GM12872 (cell line): ENCODE measurements at regions not wholly inside any gene's neighbourhood (a gene's known extent, or its start where the extent isn't known, plus 50 kb on each side); places are given as distances from the start of the nearest gene placed in this dataset.
A peak's percentile ranks its signal among the peaks of the same experiment; 100 is the strongest.

Experiments
- TF ChIP-seq, protein P1 (sequence below): IDR thresholded peaks from 3 replicates; pipeline ENCODE4 v1.5.1; 2011; ENCODE audit warnings: low read depth, mild to moderate bottlenecking, low read length, moderate library complexity; ENCODE audit not compliant: insufficient read depth

DNA sequence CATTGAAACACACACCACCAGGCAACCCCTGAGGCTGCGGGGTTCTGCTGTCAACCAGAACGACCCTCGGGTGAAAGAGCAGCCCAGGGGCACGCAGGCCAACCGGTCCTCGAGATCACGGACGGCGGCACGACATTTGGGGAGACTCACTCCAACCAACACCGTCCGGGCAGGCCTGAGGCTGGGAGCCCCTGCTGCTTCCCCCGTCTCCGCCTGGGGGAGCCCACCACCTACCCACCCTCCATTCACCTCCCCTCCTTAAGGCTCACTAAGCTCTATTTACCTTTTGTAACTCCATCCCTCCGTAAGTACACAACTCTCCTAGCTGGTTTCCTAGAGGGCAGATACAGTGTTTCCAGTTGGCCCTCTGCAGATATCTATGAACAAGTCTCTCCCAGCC is 971.3 kb upstream of the DEFB115 start:
- TF ChIP-seq, protein P1, sequence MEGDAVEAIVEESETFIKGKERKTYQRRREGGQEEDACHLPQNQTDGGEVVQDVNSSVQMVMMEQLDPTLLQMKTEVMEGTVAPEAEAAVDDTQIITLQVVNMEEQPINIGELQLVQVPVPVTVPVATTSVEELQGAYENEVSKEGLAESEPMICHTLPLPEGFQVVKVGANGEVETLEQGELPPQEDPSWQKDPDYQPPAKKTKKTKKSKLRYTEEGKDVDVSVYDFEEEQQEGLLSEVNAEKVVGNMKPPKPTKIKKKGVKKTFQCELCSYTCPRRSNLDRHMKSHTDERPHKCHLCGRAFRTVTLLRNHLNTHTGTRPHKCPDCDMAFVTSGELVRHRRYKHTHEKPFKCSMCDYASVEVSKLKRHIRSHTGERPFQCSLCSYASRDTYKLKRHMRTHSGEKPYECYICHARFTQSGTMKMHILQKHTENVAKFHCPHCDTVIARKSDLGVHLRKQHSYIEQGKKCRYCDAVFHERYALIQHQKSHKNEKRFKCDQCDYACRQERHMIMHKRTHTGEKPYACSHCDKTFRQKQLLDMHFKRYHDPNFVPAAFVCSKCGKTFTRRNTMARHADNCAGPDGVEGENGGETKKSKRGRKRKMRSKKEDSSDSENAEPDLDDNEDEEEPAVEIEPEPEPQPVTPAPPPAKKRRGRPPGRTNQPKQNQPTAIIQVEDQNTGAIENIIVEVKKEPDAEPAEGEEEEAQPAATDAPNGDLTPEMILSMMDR = no peak

- TF ChIP-seq, protein P1 = no peak
These were observed 969.1 kb upstream of the DEFB115 start for GRCh38 chr20:30288346-30288745.

- TF ChIP-seq, protein P1 = peak; percentile 47; the same call in 2 of the 3 replicates
These were observed 900.5 kb upstream of the DEFB115 start for GRCh38 chr20:30356854-30357467.

DNA sequence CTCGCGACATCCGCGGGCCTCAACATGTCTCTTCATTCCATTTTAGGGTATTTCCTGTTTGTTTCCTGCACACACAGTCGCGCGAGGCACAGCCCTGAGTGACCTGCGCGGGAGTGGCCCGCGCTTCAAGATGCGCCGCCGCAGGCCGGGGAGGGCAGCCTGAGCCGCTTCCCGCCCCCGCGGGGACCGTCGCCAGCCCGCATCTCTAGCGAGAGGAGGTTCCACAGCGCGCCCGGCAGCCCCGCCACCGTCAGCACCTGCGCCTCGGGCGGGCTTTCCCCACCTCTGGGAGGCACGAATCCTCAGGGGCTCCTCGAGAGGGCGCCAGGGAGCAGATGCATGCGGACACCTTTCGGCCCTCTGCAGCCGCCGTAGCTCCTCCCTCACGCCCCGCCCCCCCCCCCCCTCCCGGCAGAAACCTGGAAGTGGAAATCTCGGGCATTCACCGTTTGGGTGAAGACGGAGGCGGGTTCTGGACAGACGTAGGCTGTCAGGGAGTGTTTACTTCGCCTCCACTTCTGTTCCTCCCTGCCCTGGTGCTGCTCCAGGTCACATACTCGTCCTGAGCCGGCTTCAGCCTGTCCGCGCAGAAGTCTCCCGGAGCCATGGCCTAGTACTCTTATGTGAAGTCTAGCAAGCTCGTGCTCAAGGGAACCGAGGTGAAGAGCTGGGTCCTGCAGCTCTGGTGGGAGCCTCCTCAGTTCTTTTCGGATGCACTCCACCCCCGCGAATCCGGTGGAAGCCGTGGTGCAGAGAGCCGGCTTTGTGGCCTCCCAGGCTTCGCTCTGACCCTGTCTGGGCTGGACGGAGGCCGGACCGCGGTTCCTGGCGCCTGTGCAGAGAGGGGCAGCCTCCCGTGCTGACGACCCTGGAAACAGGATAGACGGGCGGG is 880.5 kb upstream of the DEFB115 start:
- TF ChIP-seq, protein P1 = peak; percentile 47; the same call in 2 of the 3 replicates

DNA sequence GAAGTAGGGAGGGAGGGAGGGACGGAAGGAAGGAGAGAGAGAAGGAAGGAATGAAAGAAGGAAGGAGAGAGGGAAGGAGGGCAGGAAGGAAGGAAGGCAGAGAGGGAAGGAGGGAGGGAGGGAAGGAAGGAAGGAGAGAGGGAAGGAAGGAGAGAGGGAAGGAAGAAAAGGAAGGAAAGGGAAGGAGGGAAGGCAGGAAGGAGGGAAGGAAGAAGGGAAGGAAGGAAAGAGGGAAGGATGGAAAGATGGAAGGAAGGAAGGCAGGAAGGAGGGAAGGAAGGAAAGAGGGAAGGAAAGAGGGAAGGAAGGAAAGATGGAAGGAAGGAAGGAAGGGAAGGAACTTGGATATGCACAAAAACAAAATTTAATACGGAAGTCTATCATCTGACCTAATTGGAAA is 844.5 kb upstream of the DEFB115 start:
- TF ChIP-seq, protein P1 = no peak

- TF ChIP-seq, protein P1 = no peak
These were observed 838.0 kb upstream of the DEFB115 start for GRCh38 chr20:30419466-30419865.
